HG03097 (cell line): ENCODE measurements at regions not wholly inside any gene's neighbourhood (a gene's known extent, or its start where the extent isn't known, plus 50 kb on each side); places are given as distances from the start of the nearest gene placed in this dataset.

ENCODE experiments used
- ATAC-seq: cut with Tn5 transposase; IDR thresholded peaks from one replicate; pipeline ENCODE4 v1.9.1; 2021; ENCODE audit not compliant: unreplicated experiment, low FRiP score

DNA sequence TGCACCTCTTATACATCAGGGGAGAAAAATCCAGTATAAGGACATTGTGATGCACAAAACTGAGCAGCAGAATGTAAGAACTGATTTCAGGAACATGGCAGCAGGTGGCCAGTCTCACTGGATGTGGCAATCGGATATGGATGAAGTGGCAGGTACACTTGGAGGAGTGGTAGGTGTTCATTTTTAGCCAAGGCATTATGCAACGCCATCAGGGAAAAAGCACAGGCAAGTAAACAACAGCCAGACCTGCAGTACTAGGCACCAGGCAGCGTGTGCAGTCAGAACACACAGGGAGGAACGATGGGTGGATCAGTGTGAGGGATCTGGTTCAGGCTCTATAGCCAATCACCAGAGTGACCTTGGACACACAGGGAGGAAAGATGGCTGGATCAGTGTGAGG, 77.4 kb upstream of the GCFC2 start:
- ATAC-seq: no peak

- ATAC-seq: no peak
Measured at GRCh38 chr2:75787532-75788132, 76.9 kb upstream of the GCFC2 start.

DNA sequence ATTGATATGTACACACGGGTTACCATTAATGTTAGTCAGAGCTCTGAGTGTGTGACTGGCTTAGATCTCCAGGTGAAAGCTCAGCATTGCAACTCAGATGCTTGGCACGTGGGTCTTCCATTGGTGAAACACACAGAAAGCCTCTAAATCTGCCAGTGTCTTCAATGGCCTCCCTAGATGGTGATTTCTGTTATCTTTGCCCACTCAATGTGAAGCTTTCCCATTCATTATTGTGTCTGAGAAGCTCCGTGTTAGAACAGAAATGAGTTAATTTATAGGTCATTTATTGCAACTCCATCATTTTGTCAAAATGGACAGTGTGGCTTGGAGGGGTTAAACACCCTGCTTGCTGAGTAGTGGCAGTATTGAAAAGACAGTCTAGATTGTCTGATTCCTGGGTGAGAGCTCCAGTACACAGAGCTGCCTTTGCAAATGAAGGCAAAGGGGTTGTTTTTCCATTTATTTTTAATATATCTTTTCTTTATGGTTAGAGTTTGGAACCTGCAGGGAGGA, 64.7 kb upstream of the GCFC2 start:
- ATAC-seq: no peak

DNA sequence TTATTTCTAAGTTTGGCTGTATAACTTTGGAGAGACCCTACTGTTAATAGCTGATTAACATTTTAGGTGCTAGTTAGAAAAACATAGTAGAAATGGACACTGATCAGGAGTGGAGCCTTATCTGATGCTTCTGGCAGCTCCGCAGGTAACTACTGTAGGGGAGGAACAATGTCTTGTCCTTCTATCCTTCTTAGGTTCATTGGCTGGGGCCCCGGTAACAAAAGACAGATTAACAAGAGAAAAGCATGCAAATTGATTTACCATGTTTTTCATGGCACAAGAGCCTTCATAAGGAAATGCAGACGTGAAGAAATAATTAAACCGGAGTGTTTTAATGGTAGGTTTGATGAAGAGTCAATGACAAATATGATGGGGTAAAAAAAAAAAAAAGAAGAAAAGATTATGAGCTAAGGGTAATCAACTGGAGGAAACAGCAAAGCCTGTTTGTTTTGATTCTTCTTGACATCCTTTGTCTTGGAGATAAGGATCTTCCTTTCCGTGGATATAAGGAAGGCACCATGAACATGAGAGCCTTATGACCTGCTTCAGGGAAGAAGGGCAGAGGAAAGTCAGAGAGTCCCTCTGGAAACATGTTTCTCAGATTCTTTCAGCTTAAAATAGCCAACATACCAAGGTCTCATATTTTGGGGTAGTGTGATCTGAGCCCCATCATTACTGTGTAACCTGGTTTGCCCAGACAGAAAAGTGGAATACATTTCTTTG, 62.4 kb upstream of the GCFC2 start:
- no peak for ATAC-seq

- no peak for ATAC-seq
Measured at GRCh38 chr2:75765798-75766197, 55.1 kb upstream of the GCFC2 start.

- no peak for ATAC-seq
Measured at GRCh38 chr2:75764611-75765010, 53.9 kb upstream of the GCFC2 start.
